IMR-90 (cell line): ENCODE measurements at regions not wholly inside any gene's neighbourhood (a gene's known extent, or its start where the extent isn't known, plus 50 kb on each side); places are given as distances from the start of the nearest gene placed in this dataset.

Source experiments
- BHLHE40 ChIP-seq: fragments of 150-350 bp; IDR thresholded peaks from 2 replicates; pipeline ENCODE4 v1.6.1; 2016; ENCODE audit warnings: mild to moderate bottlenecking, low read depth, low read length
- CEBPB ChIP-seq: IDR thresholded peaks from 2 replicates; pipeline ENCODE4 v1.6.1; 2012; ENCODE audit warnings: low read depth, low read length, improper control_type of control experiment
- CHD1 ChIP-seq: IDR thresholded peaks from 2 replicates; pipeline ENCODE4 v1.6.1; 2012; ENCODE audit warnings: low read depth, low read length, improper control_type of control experiment
- MAZ ChIP-seq: IDR thresholded peaks from 2 replicates; pipeline ENCODE4 v1.6.1; 2012; ENCODE audit warnings: low read depth, mild to moderate bottlenecking, low read length, improper control_type of control experiment, moderate library complexity, borderline replicate concordance
- MXI1 ChIP-seq: IDR thresholded peaks from 2 replicates; pipeline ENCODE4 v1.6.1; 2012; ENCODE audit warnings: low read depth, mild to moderate bottlenecking, low read length, moderate library complexity, borderline replicate concordance
- NFE2L2 ChIP-seq: fragments of 150-350 bp; IDR thresholded peaks from 2 replicates; pipeline ENCODE4 v1.6.1; 2016; ENCODE audit warnings: low read depth, mild to moderate bottlenecking, low read length
- POLR2A ChIP-seq: IDR thresholded peaks from 2 replicates; pipeline ENCODE4 v1.6.1; 2012; ENCODE audit warnings: mild to moderate bottlenecking, low read depth, low read length
- RAD21 ChIP-seq: IDR thresholded peaks from 2 replicates; pipeline ENCODE4 v1.6.1; 2012; ENCODE audit warnings: low read length, improper control_type of control experiment
- RCOR1 ChIP-seq: IDR thresholded peaks from 2 replicates; pipeline ENCODE4 v1.6.1; 2012; ENCODE audit warnings: mild to moderate bottlenecking, low read length, improper control_type of control experiment; ENCODE audit not compliant: insufficient replicate concordance
- SMC3 ChIP-seq: fragments of 150-350 bp; IDR thresholded peaks from 2 replicates; pipeline ENCODE4 v1.6.1; 2016; ENCODE audit warnings: low read depth, mild to moderate bottlenecking, antibody characterized with exemption, low read length, moderate library complexity
- TF ChIP-seq, protein P1 (sequence below): conservative IDR thresholded peaks from 2 replicates; pipeline ENCODE4 v1.5.1; 2012; ENCODE audit warnings: mild to moderate bottlenecking, low read depth, low read length, improper control_type of control experiment
- TF ChIP-seq, protein P2 (sequence below): fragments of 150-350 bp; IDR thresholded peaks from 2 replicates; pipeline ENCODE4 v1.6.1; 2016; ENCODE audit warnings: low read depth, mild to moderate bottlenecking, low read length, moderate library complexity, borderline replicate concordance
- TF ChIP-seq, protein P3 (sequence below): fragments of 150-350 bp; IDR thresholded peaks from 2 replicates; pipeline ENCODE4 v1.6.1; 2017; ENCODE audit warnings: mild to moderate bottlenecking, antibody characterized with exemption, low read length, low read depth

DNA sequence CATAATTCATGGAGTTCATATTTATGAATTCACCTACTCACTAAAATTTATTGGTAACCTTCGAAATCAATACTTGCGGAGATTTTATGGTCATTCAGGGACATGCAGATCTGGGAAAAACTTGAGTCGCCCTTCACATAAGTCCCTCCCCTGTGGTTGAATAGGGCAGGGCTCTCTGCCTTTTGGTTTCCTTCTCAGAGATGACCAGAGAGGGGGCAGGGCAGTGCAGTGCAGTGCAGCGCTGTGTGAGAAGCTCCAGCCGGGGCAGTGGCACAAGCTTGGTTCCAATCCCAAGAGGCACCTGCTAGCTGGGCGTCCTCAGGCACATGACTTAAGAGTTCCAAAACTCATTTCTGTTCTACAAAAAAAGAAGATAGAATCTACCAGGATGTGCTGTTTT lies 274.4 kb upstream of the RAB6C start:
- no peak for TF ChIP-seq RCOR1
- TF ChIP-seq, protein P1, sequence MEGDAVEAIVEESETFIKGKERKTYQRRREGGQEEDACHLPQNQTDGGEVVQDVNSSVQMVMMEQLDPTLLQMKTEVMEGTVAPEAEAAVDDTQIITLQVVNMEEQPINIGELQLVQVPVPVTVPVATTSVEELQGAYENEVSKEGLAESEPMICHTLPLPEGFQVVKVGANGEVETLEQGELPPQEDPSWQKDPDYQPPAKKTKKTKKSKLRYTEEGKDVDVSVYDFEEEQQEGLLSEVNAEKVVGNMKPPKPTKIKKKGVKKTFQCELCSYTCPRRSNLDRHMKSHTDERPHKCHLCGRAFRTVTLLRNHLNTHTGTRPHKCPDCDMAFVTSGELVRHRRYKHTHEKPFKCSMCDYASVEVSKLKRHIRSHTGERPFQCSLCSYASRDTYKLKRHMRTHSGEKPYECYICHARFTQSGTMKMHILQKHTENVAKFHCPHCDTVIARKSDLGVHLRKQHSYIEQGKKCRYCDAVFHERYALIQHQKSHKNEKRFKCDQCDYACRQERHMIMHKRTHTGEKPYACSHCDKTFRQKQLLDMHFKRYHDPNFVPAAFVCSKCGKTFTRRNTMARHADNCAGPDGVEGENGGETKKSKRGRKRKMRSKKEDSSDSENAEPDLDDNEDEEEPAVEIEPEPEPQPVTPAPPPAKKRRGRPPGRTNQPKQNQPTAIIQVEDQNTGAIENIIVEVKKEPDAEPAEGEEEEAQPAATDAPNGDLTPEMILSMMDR = no peak
- no peak for TF ChIP-seq CEBPB
- no peak for TF ChIP-seq POLR2A
- TF ChIP-seq MXI1 = no peak
- no peak for TF ChIP-seq BHLHE40
- no peak for TF ChIP-seq MAZ
- TF ChIP-seq, protein P2, sequence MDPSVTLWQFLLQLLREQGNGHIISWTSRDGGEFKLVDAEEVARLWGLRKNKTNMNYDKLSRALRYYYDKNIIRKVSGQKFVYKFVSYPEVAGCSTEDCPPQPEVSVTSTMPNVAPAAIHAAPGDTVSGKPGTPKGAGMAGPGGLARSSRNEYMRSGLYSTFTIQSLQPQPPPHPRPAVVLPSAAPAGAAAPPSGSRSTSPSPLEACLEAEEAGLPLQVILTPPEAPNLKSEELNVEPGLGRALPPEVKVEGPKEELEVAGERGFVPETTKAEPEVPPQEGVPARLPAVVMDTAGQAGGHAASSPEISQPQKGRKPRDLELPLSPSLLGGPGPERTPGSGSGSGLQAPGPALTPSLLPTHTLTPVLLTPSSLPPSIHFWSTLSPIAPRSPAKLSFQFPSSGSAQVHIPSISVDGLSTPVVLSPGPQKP = no peak
- no peak for TF ChIP-seq CHD1
- no peak for TF ChIP-seq RAD21
- no peak for TF ChIP-seq SMC3
- TF ChIP-seq, protein P3, sequence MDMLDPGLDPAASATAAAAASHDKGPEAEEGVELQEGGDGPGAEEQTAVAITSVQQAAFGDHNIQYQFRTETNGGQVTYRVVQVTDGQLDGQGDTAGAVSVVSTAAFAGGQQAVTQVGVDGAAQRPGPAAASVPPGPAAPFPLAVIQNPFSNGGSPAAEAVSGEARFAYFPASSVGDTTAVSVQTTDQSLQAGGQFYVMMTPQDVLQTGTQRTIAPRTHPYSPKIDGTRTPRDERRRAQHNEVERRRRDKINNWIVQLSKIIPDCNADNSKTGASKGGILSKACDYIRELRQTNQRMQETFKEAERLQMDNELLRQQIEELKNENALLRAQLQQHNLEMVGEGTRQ = no peak
- TF ChIP-seq NFE2L2 = no peak
